EL (cell line): ENCODE measurements at regions not wholly inside any gene's neighbourhood (a gene's known extent, or its start where the extent isn't known, plus 50 kb on each side); places are given as distances from the start of the nearest gene placed in this dataset.
"Not testable (repeated sequence)": the region's sequence is repeated elsewhere in the genome, so short reads cannot be mapped to it uniquely, and the experiment has no call there.

Experiments
- DNase-seq: peaks from one replicate; pipeline ENCODE4 v3.0.0-alpha.2; 2016

DNA sequence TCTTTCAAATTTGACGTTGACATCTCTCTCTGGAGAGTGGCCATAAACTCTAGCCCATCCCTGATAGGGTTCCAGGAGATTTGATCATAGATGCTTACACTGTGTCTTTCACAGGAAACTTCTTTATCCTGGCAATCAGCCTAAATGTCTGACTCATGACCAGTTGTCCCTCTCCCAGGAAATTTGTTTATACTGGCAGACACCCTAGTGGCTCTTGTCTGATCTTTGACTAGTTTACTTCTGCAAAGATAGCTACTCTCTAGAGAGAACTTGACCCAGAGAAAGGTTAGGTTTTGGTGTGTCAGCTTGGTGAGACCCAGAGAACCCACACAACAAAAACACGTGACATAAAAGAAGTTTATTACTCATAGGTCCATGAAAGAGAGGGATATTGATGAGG is 509.8 kb downstream of the CENPC start:
- peak; percentile 83 for DNase-seq

GRCh38 chr4:67030636-67031035 is 514.7 kb downstream of the CENPC start:
- no peak for DNase-seq

GRCh38 chr4:67020438-67020797 is 524.9 kb downstream of the CENPC start:
- DNase-seq: no peak

- peak; percentile 47 for DNase-seq
Measured at GRCh38 chr4:67019686-67020437, 525.4 kb downstream of the CENPC start.

GRCh38 chr4:67014592-67014991 is 530.7 kb downstream of the CENPC start:
- DNase-seq: no peak

DNA sequence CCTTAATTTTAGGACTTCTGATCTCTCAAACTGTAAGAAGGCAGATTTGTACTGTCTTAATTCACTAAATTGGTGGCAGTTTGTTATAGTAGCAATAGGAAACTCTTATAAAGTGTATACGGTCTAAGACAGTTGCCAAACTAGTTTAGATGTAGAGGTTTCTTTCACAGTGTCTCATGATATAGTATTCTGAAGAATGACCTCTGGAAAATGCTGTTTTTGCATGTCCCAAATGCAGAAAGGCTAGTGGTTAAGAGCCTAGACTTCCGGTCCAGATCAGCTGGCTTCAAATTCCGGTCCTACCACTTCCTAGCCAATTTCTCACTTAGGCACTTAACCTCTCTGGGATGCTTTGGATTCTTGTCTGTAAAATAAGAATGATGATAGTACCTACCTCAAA is 538.5 kb downstream of the CENPC start:
- no peak for DNase-seq

- peak; percentile 23 for DNase-seq
Measured at GRCh38 chr4:66991521-66991920, 553.8 kb downstream of the CENPC start.

- DNase-seq: no peak
Measured at GRCh38 chr4:66974665-66975064, 570.6 kb downstream of the CENPC start.

- DNase-seq: peak; percentile 1
Measured at GRCh38 chr4:66972087-66972486, 573.2 kb downstream of the CENPC start.

GRCh38 chr4:66964467-66964866 is 580.8 kb downstream of the CENPC start:
- no peak for DNase-seq

DNA sequence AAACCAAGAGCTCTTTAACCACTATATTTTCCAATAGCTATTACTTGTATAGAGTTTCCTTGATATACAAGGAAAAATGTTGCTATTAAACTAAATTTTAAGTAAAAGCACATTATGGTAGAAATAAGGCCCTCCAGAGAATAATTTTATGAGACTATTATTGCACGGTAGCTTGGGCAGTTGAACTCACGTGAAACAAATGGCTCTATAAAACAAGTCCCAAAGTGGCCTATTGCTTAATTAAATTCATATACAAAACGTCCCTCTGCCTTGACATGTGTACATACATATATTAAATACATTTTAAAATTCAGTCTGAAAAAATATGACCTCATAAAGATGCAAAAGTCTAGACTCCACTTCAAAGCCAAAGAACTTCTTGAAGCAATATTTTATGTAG is 582.2 kb downstream of the CENPC start:
- no peak for DNase-seq

GRCh38 chr4:66959207-66959606 is 586.1 kb downstream of the CENPC start:
- DNase-seq: no peak

- no peak for DNase-seq
Measured at GRCh38 chr4:66956852-66957251, 588.5 kb downstream of the CENPC start.

GRCh38 chr4:66956426-66956825 is 588.9 kb downstream of the CENPC start:
- no peak for DNase-seq

DNA sequence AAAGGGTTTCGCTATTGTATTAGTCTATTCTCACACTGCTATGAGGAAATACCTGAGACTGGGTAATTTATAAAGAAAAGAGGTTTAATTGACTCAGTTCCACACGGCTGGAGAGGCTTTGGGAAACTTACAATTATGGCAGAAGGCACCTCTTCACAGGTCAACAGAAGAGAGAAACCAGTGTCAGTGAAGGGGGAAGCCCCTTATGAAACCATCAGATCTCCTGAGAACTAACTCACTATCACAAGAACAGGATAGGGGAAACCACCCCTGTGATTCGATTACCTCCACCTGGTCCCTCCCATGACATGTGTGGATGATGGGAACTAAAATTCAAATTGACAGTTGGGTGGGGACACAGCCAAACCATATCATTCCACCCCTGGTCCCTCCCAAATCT is 589.5 kb downstream of the CENPC start:
- DNase-seq: no peak

DNA sequence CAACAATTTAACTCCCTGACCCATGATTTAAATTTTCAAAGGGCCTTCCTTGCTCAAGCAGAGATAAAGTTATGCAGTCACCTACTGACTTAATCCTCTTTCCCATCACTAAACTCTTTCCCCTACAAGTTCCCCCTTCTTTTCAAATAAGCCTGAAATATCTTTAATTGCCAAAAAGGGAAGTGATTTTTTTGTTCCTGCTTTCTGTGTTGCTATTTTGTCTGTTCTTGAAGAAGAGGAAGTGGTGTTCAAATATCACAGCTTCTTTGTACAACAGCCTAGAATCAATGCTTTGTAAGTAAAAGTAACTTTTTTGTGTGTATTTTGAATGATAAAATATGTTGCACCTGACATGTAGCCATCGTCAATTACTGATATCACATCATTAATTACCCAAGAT is 595.9 kb downstream of the CENPC start:
- DNase-seq: no peak

DNA sequence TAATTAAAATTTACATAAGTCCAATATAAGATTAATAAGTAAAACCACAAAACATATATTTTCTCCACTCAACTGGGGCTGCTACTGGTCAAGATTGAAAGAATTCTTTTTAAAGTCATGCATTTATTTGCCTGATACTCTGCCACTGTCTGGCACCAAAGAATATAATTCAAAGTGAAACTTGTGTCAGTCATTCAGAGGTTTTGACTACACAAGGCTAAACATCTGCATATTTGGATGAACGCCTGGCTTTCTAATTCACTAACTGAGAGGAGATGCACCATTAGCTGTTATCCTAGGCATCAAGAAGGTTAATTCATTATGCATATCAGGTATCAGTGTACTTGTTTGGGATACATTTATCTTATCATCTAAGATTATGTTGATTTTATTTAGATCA is 598.5 kb downstream of the CENPC start:
- DNase-seq: no peak

- DNase-seq: no peak
Measured at GRCh38 chr4:66943112-66943511, 602.2 kb downstream of the CENPC start.

GRCh38 chr4:66931981-66932380 is 613.3 kb downstream of the CENPC start:
- not testable (repeated sequence) for DNase-seq

DNA sequence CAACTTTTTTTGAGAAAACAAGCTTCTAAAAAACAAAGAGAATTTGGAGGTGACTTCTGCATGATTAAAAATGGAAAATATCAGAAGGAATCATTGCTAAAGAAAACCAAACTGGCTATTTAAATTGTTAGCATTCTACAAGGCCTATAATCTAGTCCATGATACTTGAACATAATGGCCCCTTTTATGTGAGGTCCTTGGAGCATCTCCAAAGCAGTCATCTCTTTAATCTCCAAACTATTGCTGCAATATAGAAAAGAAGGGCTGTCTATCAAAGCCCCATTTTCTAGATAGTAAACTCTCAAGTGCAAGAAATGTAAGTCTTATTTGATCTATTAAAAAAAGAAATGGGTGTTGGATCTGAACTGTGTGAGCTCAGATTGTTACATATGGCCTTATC is 615.1 kb downstream of the CENPC start:
- no peak for DNase-seq

GRCh38 chr4:66929748-66930147 is 615.6 kb downstream of the CENPC start:
- no peak for DNase-seq

DNA sequence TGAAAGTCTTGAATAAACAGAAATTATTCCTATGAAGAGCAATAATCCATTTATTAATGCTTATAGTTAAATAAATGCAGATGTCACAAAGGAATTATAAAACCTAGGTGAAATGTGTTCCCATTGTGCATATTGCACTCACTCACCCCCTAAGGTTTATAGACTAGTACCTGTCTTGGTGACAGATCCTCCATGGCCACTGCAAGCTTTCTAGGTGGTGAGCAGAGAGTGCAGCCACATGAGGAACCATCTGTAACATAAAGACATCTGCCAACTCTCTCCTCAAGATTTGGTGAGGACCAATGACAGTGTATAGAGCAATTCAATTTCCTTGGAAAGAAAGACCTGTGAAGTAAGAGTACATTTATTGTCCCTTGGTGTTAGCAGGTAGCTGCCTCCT is 616.4 kb downstream of the CENPC start:
- not testable (repeated sequence) for DNase-seq

GRCh38 chr4:66927937-66928336 is 617.4 kb downstream of the CENPC start:
- no peak for DNase-seq

DNA sequence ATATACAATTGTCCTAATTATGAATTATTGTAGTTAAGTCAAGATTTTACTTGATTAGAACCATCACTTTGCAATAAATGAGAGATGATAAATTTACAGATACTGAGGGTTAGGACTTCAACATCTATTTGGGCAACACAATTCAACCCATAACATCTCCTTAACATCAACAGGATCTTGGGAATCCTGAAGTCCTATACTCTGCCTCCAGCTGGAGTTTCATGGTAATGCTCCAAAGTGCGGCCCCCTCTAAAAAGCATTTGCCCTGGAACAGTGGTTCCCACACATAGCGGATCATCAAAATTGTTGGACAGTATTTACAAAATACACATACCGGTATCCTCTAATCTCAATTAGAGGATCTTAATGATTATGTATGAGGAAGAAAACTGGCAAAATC is 618.6 kb downstream of the CENPC start:
- no peak for DNase-seq

- DNase-seq: peak; percentile 6
Measured at GRCh38 chr4:66923081-66923865, 622.0 kb downstream of the CENPC start.
